ENCODE measurements at regions not wholly inside any gene's neighbourhood (a gene's known extent, or its start where the extent isn't known, plus 50 kb on each side); places are given as distances from the start of the nearest gene placed in this dataset.

DNA sequence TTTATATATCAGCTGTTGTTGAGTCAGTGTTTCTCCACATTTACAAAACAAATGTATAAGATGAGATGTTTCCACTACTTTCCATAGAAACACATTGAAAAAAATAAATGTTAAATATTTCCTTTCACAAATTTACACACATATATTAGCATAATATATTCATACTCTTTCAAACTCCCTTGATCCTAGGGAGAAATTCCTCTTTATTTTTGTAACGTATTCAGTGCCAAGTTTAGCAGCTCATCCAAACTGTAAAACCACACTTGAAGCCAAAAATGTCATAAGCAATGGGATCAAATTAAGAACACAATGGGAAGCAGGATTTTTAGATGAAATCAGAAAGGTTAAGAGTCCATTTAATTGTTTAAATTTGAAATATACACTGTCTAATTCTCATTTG, 381.1 kb upstream of the MAD2L1 start:
- TF ChIP-seq CTCF (IDR thresholded peaks at IDR 0.05) (no peak), POLR2A (IDR thresholded peaks at IDR 0.05) (no peak), POLR2AphosphoS5 (IDR thresholded peaks at IDR 0.05) (no peak)
